GM18873 (cell line): ENCODE measurements at regions not wholly inside any gene's neighbourhood (a gene's known extent, or its start where the extent isn't known, plus 50 kb on each side); places are given as distances from the start of the nearest gene placed in this dataset.
"Not testable (repeated sequence)": the region's sequence is repeated elsewhere in the genome, so short reads cannot be mapped to it uniquely, and the experiment has no call there.

Experiments used
- ATAC-seq: cut with Tn5 transposase; IDR thresholded peaks from one replicate; pipeline ENCODE4 v1.9.1; 2021; ENCODE audit warnings: mild to moderate bottlenecking, moderate library complexity, moderate number of reproducible peaks; ENCODE audit not compliant: unreplicated experiment, low FRiP score

DNA sequence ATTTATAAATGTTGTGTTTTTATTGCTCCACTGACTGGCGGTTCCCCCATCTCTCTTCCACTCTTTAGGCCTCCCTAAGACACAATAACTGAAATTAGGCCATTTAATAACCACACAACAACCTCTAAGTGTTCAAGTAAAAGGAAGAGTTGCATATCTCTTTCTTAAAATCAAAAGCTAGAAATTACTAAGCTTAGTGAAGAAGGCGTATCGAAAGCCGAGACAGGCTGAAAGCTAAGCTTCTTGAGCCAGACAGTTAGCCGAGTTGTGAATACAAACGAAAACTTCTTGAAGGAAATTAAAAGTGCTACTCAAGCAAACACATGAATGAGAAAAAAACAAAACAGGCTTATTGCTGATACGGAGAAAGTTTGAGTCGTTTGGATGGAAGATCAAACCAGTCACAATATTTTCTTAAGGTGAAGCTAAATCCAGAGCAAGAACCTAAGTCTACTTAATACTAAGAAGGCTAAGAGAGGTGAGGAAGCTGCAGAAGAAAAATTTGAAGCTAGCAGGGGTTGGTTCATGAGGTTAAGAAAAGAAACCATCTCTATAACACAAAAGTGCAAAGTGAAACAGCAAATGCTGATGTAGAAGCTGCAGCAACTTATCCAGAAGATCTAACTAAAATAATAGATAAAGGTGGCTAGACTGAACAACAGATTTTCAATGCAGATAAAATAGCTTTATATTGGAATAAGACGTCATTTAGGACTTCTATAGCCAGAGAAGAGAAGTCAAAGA, 194.0 kb upstream of the TTC29 start:
- ATAC-seq = peak; percentile 71

DNA sequence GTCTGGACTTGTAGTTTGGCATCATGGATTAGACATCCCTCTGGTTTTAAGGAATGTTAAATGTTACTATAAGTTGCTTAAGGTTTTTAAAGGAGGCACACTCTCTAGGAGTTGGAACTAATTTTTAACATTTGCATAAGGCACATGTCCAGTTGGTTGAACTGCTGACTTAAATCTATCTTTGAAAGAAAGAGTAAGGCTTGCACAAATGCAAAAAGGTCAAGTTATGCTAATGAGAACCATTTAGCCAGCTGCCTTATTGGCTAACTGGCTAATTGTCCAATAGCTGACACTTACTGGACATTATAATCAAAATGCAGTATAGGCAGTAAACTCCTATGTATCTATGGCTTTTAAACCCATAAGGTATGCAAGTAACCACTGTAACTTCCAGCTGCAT, 206.1 kb upstream of the TTC29 start:
- no peak for ATAC-seq

DNA sequence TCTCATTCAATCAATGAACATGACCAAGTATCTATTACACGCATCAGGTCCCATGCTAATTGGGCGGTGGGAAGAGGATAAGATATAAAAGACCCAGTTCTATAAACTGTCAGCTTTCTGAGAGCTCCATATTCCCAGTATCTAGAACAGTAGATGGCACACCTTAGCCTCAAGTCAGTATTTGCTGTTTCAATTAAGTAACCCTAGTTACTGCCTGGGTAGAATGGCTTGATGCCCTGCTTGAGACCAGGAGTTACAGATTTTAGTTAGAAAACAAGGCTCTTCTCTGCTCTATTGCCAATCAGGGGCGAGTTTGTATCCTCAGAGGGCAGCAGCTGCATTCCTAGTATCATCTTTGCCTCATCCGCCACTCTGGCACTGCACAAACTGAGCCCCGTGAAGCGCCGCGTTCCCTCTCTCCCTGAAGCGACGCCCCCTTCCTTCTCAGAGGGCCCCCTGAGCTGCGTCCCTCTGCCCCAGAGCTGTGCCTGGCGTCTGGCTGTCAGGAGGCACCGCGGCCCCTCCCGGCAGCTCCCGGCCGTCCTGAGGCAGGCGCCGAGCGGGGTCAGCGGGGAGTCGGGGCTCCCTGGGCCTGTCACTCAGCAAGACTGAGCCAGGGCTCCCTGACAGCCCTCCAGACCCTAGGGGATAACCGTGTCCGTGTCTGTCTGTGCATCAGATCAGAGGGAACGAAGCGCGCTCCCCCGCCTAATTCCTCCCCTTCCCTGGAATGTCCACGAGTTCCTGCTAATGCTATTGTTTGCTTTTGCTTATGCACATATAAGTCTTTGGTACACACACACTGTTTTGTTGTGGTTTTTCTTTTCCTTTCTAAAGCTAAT, 212.4 kb upstream of the TTC29 start:
- ATAC-seq = no peak

DNA sequence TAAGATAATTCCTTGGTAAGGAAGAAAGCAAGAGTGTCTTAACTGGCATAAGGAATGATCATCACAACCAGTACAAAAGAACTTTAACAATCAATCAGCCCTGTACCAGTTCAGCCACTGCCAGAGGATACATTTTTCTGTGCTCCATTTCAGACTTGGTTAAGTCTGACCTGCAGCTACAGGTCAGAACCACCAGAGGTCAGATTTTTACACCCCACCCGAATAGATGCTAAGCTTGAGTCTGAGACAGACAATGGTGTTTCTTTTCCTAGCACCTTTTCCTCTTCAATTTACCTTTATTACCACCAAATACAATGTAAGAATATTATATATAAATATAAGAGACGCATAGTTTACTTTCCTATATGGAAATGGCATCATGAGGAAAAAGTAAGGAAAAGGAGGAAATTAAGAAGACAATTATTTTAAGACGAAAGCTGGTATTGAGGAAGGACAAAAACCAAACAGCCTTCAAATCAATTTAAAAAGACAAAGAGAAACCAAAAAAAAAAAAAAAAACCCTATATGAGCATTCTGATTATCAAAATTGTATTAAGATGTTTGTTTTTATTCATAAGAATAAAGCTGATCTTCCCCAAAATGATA, 215.3 kb upstream of the TTC29 start:
- peak; percentile 80 for ATAC-seq

DNA sequence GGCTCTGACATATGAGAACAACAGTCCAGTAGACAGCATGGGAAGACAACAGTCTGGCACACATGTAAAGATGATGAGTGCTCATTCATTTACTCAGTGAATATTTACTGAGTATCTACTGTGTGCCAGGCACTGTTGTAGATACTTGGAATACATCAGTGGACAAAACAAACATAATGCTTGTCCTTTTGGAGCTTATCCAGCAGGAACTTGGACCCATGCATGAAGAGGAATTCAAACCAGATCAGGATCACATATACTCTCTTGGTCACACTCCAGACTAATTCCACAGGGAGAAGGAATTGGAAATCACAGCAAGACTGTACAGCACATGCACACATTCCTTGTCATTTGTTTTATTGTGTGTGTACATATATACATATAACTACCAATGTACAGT, 217.6 kb upstream of the TTC29 start:
- no peak for ATAC-seq

DNA sequence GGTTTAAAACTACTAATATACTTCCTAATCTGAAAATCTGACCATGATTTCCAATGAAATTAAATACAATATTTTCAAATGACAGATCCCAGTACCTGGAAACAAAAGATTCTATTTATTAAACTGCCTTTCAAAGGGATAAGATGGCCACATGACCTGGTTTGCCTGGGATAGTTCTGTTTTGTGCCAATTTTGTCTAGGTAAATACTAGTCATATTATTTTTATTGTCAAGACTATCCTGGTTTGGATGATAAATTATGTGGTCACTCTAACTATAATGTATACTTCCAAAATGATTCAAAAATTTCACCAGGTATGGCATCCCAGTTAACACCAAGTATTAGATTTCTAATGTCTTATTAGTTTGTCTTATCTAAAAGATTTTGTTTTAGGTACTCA, 222.5 kb upstream of the TTC29 start:
- ATAC-seq = not testable (repeated sequence)

DNA sequence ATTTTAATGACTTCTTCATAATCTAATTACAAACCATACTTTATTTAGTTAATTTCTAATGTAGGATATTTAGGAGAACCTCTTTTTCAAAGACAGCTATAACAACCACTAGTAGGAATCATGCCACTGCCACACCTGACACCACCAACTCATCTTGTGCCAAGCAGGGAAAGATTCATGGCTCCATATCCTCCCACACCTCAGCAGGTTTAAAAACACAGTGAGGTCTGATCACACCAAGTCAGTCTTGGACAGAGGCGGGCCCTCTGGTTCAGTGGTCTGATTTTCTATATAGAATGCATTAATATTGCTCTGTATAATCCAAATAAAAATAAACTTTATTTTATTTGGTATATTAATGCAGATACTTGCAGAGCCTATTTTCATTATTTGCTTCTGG, 227.7 kb upstream of the TTC29 start:
- no peak for ATAC-seq

DNA sequence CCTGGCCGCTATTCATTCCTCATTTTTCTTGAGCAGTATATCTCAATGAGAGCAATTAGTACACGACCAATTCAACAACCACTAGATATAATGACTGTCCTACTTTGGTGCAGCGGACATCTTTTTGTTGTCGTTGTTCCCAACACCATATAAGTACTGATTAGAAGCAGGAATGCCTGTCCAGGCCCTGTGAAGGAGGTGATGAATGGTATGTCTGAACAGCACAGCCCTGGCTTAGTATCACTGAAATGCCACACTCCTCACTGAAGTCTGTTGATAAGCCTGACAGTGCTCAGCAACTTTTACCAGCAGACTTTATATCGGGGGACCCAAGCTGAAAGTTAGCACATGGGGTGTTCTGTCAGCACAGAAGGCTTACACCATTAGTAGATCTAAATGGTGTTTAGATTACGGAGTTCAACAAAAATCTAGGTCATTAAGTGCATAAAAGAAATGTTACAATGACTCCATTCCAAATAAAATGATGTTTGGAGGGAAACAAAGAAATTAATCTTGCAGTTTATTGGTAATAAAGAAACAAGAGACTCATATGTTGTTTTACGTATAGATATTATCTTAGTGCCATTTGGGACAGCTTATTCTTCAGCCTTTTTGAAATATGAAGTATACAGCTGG, 228.3 kb upstream of the TTC29 start:
- ATAC-seq = no peak

DNA sequence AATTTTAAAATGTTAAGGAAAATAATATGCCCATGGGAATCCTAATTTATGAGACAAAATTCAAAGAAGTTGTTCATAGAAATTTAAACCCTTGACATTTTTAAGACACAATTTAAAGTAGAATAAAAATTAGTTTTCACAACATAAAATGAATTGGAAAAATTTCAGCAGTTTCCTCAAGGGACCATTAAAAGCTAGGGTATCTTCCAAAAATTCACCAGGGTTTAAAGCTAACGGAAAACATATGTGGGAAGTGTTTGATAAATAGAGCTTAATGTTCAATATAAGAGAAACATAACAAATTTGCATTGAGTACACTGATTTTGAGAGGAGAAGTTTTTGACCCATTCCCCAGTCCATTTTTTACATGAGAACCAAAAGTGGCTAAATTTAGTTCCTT, 228.9 kb upstream of the TTC29 start:
- no peak for ATAC-seq

DNA sequence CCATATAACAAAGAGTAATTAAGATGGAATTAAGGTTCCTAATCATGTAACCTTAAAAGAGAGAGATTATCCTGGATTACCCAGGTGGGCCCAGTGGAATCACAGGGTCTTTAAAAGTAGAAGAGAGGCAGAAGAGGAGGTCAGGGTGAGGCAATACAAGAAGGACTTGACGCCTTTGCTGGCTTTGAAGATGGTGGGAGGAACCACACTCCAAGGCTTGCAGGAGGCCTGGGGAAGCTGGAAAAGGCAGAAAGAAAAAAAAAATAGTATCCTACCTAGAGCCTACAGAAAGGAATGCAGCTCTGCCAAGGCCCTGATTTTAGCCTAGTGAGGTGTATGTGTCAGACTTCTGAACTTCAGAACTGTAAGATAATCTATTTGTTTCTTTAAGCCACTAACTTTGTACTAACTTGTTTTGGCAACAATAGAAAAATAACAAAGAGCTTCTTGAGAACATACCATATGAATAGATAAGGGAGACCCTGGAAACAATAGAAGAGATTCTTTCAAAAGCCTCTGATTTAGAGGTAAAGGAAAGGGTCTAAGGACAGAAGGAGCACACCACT, 229.9 kb upstream of the TTC29 start:
- no peak for ATAC-seq

DNA sequence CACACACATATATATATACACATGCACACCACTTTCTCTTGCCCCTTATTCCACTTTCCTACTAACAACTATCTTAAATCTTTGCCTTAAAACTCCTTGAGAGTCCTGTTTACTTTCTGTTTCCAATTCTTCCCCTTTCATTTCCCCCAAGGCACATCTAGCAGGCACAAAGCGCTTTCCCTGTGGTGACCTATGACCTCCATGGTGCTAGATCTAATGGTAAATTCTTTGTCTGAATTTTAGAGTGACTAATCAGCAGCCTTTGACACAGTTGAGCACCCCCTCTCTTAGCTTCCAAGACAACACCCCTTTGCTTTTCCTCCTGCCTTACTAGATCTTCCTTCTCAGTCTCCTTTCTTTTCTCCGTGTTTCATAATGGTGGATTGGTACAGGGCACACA, 236.4 kb upstream of the TTC29 start:
- no peak for ATAC-seq

DNA sequence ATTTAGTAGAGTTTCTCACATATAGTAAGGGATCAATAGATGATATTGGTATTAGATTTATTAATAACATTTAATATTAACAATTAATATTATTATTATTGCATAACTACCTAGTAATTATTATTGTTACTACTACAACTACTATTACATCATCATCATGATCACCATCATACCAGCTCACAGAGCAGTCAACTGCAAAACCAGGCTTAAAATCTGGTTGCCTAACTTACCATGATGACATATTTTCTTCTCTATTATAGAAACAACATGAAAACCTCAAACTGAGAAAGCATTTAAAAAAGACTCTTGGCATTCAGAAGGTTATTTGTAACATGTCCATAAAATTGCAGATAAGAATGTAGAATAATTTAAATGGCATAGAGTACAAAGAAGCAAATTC, 247.0 kb upstream of the TTC29 start:
- ATAC-seq = no peak

DNA sequence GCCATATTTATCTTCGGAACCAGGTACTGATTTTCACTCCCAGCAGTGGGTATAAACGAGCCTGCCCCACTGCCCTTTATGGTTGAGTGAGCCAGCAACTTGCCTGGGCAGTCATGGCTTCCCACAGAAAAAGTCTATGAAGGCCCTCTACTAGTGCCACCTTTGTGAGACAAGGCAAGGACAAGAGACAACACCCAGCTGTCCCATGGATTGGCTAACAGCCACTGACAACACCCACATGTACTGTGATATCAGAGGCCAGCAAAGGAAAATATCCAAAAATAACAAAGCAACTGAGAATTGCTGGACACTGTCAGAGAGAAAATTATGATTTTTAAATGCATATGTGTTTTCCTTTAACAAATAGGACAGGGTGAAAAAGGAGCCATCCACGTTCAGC, 248.4 kb upstream of the TTC29 start:
- no peak for ATAC-seq

DNA sequence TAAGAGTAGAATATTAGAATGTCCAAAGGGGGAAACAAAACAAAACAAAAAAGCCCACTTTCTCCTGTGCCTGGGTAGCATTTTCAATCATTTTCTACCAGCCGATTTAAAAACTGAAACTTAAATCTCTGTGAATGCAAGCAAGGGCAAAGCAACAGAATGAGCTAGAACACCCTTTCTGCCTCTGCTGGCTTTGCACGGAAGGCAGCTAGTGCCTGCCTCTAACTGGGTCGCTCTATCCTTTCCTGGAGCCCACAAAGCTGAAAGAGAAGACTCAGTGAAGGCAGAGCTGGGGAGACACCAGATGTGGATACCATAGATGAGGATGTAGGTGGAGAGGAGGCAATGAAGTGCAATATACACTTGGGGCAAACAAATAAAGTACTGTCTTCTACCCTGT, 248.9 kb upstream of the TTC29 start:
- no peak for ATAC-seq

DNA sequence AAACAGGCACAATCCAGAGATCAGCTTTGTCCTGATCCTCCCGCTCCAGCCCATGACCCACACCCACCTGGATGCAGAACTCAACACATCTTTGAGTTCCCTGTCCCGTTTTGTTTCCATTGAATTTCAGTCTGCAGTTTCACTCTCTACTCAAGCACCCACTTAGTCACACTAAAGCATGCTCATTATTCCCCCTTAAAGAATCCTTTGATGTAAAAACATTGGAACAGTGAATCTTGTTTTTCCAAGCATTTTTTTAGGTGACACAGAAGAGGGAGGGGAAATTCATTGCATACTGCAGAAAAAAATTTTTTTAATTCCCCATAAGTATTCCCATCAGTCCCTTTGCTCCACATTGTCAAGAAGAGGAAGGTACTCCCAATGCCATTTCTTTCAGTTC, 249.7 kb upstream of the TTC29 start:
- no peak for ATAC-seq

DNA sequence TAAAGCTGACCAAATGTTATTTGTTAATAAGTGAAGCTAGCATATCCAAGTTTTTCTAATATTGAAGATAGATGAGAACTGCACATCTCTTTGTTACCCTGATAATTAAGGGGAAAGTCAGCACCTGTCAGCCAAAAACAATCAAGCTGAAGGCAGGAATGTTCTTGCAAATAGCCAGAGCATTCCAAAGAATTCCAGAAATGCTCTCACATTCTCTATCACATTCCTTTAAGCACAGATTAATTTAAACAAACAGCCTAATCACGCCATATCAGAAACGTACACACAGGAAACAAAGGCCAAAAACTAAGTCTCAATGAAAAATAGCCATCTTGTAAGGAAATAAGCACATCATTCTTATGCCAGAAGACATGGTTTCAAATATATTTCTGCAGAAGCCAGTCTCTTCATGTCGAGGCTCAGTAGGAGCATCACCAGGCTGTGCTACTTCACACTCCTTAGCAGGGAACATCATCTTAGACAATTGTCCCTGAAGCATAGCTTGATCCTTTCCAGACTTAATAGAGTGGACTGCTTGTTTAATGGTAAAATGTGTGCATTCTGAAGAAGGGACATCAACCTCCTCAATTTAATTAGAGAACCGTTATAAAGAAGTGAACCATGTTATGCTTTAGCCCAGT, 252.9 kb upstream of the TTC29 start:
- ATAC-seq = no peak

DNA sequence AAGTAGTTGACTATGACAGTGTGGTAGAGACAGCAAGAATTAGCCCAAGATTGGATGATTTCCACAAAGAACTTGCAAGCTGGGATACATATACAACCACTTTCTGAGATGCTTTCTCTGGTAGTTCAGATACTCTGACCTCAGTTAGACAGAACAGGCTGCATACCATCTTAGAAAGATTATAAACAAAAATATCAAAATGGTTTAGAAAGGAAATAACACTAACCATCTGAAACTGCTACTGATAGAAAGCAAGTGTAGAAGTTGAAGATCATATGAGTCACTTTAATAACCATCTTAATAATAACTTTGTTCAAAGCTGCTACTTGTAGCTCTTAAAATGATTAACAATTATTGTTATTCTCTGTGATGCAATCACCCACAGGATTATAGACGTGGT, 255.4 kb upstream of the TTC29 start:
- ATAC-seq = no peak

DNA sequence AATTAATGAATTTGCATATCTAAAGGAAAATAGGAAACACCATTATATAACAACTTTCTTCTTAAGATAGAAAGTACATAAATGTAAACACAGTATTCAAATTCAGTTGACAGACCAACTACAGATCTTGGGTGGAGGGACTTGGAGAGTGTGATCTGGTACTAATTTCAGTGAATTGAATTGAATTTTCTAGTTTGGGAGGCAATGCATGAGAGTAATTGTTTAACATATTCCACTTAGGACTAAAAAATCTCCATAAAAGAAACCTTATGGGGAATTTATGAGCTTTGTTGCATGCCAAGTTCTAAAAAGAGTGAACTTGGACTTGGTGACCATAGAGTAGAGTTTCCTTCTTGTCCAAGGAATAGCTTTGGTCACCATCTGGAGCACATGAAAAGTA, 261.1 kb upstream of the TTC29 start:
- ATAC-seq = no peak

DNA sequence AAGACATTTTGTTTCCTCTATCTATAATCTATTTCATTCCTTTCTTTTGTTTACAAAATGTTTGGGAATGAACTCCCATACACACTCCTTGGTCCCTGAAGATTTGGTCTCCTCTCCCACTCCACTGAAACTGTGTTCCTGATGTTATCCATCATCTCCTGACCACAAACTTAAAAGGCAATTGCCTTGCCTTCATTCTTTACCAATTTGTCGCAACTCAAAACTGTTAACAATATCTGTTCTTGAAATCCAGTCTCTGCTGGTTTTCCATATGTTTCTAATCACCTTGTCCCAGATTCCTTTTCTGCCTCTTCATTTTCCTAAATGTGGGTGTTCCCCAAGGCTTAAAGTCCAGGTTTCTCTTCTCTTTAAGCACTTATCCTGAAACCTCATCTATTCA, 262.2 kb upstream of the TTC29 start:
- no peak for ATAC-seq

DNA sequence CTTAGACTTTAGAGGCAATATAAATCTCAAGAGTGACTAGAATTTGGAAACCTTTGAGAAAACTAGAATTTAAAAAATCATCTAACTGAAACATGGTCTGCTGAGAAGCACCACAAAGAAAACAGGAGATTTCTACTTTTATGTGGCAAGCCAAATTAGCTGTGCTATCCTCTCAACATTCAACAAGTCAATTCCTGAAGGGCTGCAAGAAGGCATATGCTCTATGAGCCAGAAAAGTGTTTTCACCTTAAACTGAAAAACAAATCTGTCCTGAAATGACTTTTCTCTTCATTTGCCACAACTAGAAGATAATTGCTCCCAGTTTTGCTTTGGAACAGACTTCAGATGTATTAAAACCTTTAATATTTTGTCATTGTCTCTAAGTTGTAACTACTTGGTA, 263.2 kb upstream of the EDNRA start:
- ATAC-seq = no peak
